Iris pigment epithelial cell (primary cell): ENCODE measurements at regions not wholly inside any gene's neighbourhood (a gene's known extent, or its start where the extent isn't known, plus 50 kb on each side); places are given as distances from the start of the nearest gene placed in this dataset.

Experiments
- DNase-seq: peaks from one replicate; pipeline ENCODE4 v3.0.0-alpha.2; 2011; ENCODE audit warnings: low read depth

GRCh38 chr5:88487066-88487465 lies 218.4 kb upstream of the TMEM161B start:
- no peak for DNase-seq

- DNase-seq = no peak
Observed at GRCh38 chr5:88486431-88486830, 217.8 kb upstream of the TMEM161B start.

GRCh38 chr5:88485531-88485930 lies 216.9 kb upstream of the TMEM161B start:
- no peak for DNase-seq

GRCh38 chr5:88483964-88484672 lies 215.5 kb upstream of the TMEM161B start:
- DNase-seq = no peak

GRCh38 chr5:88480801-88481499 lies 212.3 kb upstream of the TMEM161B start:
- DNase-seq = no peak

GRCh38 chr5:88480245-88480644 lies 211.6 kb upstream of the TMEM161B start:
- no peak for DNase-seq

GRCh38 chr5:88474574-88474973 lies 205.9 kb upstream of the TMEM161B start:
- DNase-seq = no peak

GRCh38 chr5:88470745-88471144 lies 202.1 kb upstream of the TMEM161B start:
- DNase-seq = no peak

GRCh38 chr5:88459971-88460370 lies 191.3 kb upstream of the TMEM161B start:
- DNase-seq = no peak

GRCh38 chr5:88452820-88453219 lies 184.2 kb upstream of the TMEM161B start:
- peak; percentile 4 for DNase-seq

- DNase-seq = no peak
Observed at GRCh38 chr5:88450239-88450638, 181.6 kb upstream of the TMEM161B start.

- DNase-seq = peak; percentile 2
Observed at GRCh38 chr5:88438006-88438405, 169.4 kb upstream of the TMEM161B start.

- no peak for DNase-seq
Observed at GRCh38 chr5:88436290-88436689, 167.6 kb upstream of the TMEM161B start.

GRCh38 chr5:88428633-88429032 lies 160.0 kb upstream of the TMEM161B start:
- DNase-seq = no peak

GRCh38 chr5:88426441-88426840 lies 157.8 kb upstream of the TMEM161B start:
- no peak for DNase-seq

- DNase-seq = no peak
Observed at GRCh38 chr5:88425124-88425523, 156.5 kb upstream of the TMEM161B start.

GRCh38 chr5:88419931-88420330 lies 151.3 kb upstream of the TMEM161B start:
- DNase-seq = no peak

- DNase-seq = no peak
Observed at GRCh38 chr5:88407341-88407740, 138.7 kb upstream of the TMEM161B start.

GRCh38 chr5:88405783-88406182 lies 137.1 kb upstream of the TMEM161B start:
- DNase-seq = no peak

- DNase-seq = no peak
Observed at GRCh38 chr5:88404405-88404804, 135.8 kb upstream of the TMEM161B start.

- DNase-seq = no peak
Observed at GRCh38 chr5:88401686-88402085, 133.0 kb upstream of the TMEM161B start.

- DNase-seq = no peak
Observed at GRCh38 chr5:88401228-88401627, 132.6 kb upstream of the TMEM161B start.

- DNase-seq = no peak
Observed at GRCh38 chr5:88399561-88399960, 130.9 kb upstream of the TMEM161B start.

- DNase-seq = no peak
Observed at GRCh38 chr5:88398316-88398715, 129.7 kb upstream of the TMEM161B start.
